GM10266 (cell line): ENCODE measurements at regions not wholly inside any gene's neighbourhood (a gene's known extent, or its start where the extent isn't known, plus 50 kb on each side); places are given as distances from the start of the nearest gene placed in this dataset.

Experiments used
- DNase-seq: peaks from one replicate; pipeline ENCODE4 v3.0.0; 2012; ENCODE audit errors: extremely low spot score
- TF ChIP-seq, protein P1 (sequence below): IDR thresholded peaks from 2 replicates; pipeline ENCODE4 v1.5.1; 2012; ENCODE audit warnings: mild to moderate bottlenecking, low read depth; ENCODE audit not compliant: control insufficient read depth, insufficient read depth; ENCODE audit errors: missing control alignments

DNA sequence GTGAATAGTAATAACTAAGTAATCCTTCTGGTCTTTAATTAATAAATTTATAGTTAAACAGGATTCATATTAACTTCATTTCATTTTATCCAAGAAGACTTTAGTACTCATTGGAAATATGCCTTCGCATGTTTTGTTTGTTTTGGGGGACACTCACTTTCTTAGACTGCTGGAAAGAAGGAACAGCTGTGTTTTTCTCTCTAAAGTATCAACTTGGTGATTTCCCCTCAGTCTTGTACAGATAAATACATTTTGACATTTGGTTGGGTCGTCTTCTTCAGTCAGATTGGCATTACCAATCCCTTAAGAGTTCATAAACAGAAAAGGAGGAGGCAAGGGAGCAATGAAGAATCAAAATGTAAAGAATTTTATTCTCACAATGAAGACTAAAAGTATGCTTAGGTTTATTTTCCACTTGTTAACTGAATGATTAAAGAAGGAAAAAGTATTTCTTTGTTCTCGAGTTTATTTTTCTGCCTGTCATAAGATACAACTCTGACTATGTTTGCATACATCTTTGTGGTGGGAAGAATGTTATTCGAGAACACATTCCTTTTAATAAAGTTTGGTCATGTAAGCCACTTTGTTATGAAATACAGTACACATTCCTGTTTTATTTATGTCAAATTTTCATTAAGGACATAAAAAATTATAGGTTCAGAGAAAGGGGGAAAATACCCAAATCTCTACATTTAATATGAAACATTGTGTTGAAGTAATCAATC, 140.2 kb downstream of the GMNC start:
- TF ChIP-seq, protein P1, sequence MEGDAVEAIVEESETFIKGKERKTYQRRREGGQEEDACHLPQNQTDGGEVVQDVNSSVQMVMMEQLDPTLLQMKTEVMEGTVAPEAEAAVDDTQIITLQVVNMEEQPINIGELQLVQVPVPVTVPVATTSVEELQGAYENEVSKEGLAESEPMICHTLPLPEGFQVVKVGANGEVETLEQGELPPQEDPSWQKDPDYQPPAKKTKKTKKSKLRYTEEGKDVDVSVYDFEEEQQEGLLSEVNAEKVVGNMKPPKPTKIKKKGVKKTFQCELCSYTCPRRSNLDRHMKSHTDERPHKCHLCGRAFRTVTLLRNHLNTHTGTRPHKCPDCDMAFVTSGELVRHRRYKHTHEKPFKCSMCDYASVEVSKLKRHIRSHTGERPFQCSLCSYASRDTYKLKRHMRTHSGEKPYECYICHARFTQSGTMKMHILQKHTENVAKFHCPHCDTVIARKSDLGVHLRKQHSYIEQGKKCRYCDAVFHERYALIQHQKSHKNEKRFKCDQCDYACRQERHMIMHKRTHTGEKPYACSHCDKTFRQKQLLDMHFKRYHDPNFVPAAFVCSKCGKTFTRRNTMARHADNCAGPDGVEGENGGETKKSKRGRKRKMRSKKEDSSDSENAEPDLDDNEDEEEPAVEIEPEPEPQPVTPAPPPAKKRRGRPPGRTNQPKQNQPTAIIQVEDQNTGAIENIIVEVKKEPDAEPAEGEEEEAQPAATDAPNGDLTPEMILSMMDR, result no peak
- no peak for DNase-seq

GRCh38 chr3:190721330-190721729, 141.2 kb downstream of the GMNC start:
- DNase-seq, result peak; percentile 14

GRCh38 chr3:190718671-190719070, 143.8 kb downstream of the GMNC start:
- DNase-seq, result no peak
- TF ChIP-seq, protein P1, result no peak

More at GRCh38 chr3:190721330-190721729, 141.2 kb downstream of the GMNC start:
- TF ChIP-seq, protein P1, result no peak

DNA sequence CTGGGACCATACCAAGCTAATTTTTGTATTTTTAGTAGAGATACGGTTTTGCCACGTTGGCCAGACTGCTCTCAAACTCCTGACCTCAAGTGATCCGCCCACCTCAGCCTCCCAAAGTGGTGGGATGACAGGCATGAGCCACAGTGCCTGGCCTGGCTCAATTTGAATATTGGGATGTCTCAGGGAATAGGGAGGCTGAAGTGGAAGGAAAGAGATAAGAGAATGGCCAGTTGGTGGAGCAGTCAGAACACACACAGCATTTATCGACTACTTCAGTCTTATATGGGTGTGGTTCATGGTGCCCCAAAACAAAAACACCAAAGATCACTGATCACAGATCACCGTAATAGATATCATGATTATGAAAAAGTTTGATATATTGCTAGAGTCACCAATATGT, 144.4 kb downstream of the GMNC start:
- no peak for DNase-seq
- TF ChIP-seq, protein P1, result no peak

DNA sequence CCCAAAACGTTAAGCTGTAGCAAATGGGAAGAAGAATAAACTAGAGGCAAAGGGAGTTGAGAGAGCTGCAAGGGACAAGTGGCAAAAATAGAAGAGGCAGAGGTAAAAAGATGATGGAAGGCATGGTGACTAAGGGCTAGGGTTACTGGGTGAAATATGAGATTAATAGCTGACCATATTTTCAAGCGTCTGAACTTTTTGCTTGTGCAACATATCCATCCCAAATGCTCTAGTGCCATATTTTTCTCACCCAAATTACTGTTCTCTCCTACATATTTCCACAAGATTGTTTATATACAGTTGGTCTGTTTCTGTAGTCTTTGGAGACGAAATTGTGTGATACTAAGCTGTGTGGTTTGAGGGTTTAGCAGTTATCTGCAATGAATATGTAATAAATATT, 145.5 kb downstream of the GMNC start:
- TF ChIP-seq, protein P1, result no peak
- no peak for DNase-seq

- no peak for DNase-seq
Observed at GRCh38 chr3:190716211-190716610, 146.3 kb downstream of the GMNC start.

DNA sequence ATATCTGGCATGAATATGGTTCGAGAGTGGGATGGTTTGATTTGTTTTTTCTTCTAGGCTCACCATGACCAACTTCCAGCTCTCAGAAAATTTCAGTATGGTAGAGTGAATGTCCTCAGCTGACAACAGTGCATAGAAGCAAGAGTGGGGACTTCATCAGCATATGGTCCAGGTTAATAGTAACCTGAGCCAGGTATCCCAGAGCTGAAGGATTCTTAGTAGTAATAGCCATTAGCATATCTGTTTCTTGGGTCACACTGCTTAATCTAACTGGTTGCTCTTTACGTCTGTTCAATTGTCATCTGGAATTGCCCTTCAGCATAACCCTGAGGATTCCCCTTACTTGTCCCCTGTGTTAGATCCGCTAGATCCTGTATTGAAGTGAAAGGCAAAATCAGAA, 151.8 kb downstream of the GMNC start:
- TF ChIP-seq, protein P1, result no peak
- DNase-seq, result no peak

More at GRCh38 chr3:190716211-190716610, 146.3 kb downstream of the GMNC start:
- TF ChIP-seq, protein P1, result no peak
